OCI-LY1 (cell line): ENCODE measurements at regions not wholly inside any gene's neighbourhood (a gene's known extent, or its start where the extent isn't known, plus 50 kb on each side); places are given as distances from the start of the nearest gene placed in this dataset.

Experiments
- H2AFZ ChIP-seq: fragments of 200-600 bp; sonication (generic), shearing (Covaris generic); 2 replicates; pipeline ENCODE4 v1.6.0; 2014; ENCODE audit warnings: antibody characterized with exemption, mild to moderate bottlenecking, low read length
- H3F3A ChIP-seq: fragments of 200-600 bp; sonication (generic), shearing (Covaris generic); 2 replicates; pipeline ENCODE4 v1.6.0; 2014; ENCODE audit warnings: mild to moderate bottlenecking, antibody characterized with exemption, low read length, moderate library complexity; ENCODE audit not compliant: insufficient read depth
- H3K27ac ChIP-seq: fragments of 200-600 bp; sonication (generic); 2 replicates; pipeline ENCODE4 v1.5.1; 2014; ENCODE audit warnings: low read length, mixed run types, mild to moderate bottlenecking, low read depth; ENCODE audit not compliant: poor library complexity, severe bottlenecking
- H3K27me3 ChIP-seq: fragments of 200-600 bp; sonication (generic); 2 replicates; pipeline ENCODE4 v1.6.0; 2014; ENCODE audit warnings: antibody characterized with exemption, mild to moderate bottlenecking, low read length, moderate library complexity; ENCODE audit not compliant: insufficient read depth
- H3K36me3 ChIP-seq: fragments of 200-600 bp; sonication (generic); 2 replicates; pipeline ENCODE4 v1.6.1; 2014; ENCODE audit warnings: mild to moderate bottlenecking, antibody characterized with exemption, low read length, moderate library complexity, mixed read lengths; ENCODE audit not compliant: insufficient read depth
- H3K4me1 ChIP-seq: fragments of 200-600 bp; sonication (generic); 2 replicates; pipeline ENCODE4 v1.5.1; 2014; ENCODE audit warnings: mild to moderate bottlenecking, low read length, moderate library complexity; ENCODE audit not compliant: insufficient read depth, severe bottlenecking
- H3K4me2 ChIP-seq: fragments of 200-600 bp; sonication (generic), shearing (Covaris generic); 2 replicates; pipeline ENCODE4 v1.6.1; 2014; ENCODE audit warnings: low read length
- H3K4me3 ChIP-seq: fragments of 200-600 bp; sonication (generic); 2 replicates; pipeline ENCODE4 v1.5.1; 2014; ENCODE audit warnings: low read length, low read depth, mild to moderate bottlenecking, mixed read lengths; ENCODE audit not compliant: poor library complexity, severe bottlenecking
- H3K79me2 ChIP-seq: fragments of 200-600 bp; shearing (Covaris generic); 2 replicates; pipeline ENCODE4 v1.6.1; 2016; ENCODE audit warnings: mixed run types, low read length, mixed read lengths; ENCODE audit not compliant: insufficient read depth
- H3K9ac ChIP-seq: fragments of 200-600 bp; sonication (generic), shearing (Covaris generic); 2 replicates; pipeline ENCODE4 v1.6.1; 2014; ENCODE audit warnings: mild to moderate bottlenecking, low read length, mixed read lengths
- H3K9me2 ChIP-seq: fragments of 200-600 bp; sonication (generic), shearing (Covaris generic); 2 replicates; pipeline ENCODE4 v1.6.1; 2014; ENCODE audit warnings: low read depth, mild to moderate bottlenecking, low read length, mixed read lengths
- H3K9me3 ChIP-seq: fragments of 200-600 bp; shearing (Covaris generic); 2 replicates; pipeline ENCODE4 v1.6.1; 2014; ENCODE audit warnings: low read length, mixed read lengths
- H4K20me1 ChIP-seq: fragments of 200-600 bp; sonication (generic), shearing (Covaris generic); 2 replicates; pipeline ENCODE4 v1.6.0; 2016; ENCODE audit warnings: mild to moderate bottlenecking, low read length; ENCODE audit not compliant: insufficient read depth
- EZH2 ChIP-seq: fragments of 200-600 bp; sonication (generic), shearing (Covaris generic); IDR thresholded peaks from 2 replicates; pipeline ENCODE4 v1.8.0; 2017; ENCODE audit warnings: borderline replicate concordance, mixed run types, mild to moderate bottlenecking, antibody characterized with exemption, low read length, moderate library complexity, mixed read lengths
- TF ChIP-seq, protein P1 (sequence below): fragments of 200-600 bp; sonication (generic), shearing (Covaris generic); IDR thresholded peaks from 2 replicates; pipeline ENCODE4 v1.5.1; 2017; ENCODE audit warnings: mild to moderate bottlenecking, antibody characterized with exemption, low read length, moderate library complexity, mixed read lengths

DNA sequence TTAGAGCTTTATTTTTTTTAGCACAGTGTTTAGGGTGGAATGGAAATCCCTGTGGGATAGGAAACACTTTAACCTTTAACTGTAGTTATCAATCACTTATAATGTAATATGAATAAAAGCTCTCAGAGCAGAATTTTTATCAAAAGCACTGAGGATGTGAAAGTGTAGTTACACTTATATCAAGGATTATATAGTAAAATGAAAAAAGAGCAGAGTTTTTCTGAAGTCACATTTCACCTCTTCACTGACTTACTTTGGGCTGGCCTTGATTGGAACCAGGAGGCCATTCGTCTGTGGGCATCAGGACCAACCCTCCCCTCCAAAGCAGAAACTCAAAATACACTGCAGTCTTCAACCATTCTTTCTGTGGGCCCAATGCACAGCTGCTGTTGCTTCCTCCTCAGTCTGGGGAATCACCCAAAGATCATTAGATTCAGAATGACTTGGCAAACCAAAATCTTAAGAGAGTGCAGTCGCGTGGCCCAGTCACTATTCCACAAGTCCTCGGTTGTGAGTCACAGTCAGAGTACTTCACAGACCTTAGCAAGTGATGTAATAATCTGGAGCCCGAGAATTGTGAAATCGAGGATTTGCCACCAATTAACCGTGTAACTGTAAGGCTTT lies 132.6 kb upstream of the COL8A1 start:
- Histone ChIP-seq H3K9me2 (no peaks in the 10 kb centered on the region), H3K27ac (no peak overlapping the region), H2AFZ (no peak overlapping the region), H4K20me1 (no peaks in the 10 kb centered on the region), H3K36me3 (no peaks in the 10 kb centered on the region), H3K79me2 (no peaks in the 10 kb centered on the region), H3K4me2 (no peak overlapping the region), H3F3A (no peaks in the 10 kb centered on the region), H3K4me1 (no peaks in the 10 kb centered on the region), H3K4me3 (no peak overlapping the region), H3K9ac (no peak overlapping the region), H3K27me3 (no peaks in the 10 kb centered on the region), H3K9me3 (no peaks in the 10 kb centered on the region)
- TF ChIP-seq, protein P1, sequence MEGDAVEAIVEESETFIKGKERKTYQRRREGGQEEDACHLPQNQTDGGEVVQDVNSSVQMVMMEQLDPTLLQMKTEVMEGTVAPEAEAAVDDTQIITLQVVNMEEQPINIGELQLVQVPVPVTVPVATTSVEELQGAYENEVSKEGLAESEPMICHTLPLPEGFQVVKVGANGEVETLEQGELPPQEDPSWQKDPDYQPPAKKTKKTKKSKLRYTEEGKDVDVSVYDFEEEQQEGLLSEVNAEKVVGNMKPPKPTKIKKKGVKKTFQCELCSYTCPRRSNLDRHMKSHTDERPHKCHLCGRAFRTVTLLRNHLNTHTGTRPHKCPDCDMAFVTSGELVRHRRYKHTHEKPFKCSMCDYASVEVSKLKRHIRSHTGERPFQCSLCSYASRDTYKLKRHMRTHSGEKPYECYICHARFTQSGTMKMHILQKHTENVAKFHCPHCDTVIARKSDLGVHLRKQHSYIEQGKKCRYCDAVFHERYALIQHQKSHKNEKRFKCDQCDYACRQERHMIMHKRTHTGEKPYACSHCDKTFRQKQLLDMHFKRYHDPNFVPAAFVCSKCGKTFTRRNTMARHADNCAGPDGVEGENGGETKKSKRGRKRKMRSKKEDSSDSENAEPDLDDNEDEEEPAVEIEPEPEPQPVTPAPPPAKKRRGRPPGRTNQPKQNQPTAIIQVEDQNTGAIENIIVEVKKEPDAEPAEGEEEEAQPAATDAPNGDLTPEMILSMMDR: no peak
- TF ChIP-seq EZH2: no peak

DNA sequence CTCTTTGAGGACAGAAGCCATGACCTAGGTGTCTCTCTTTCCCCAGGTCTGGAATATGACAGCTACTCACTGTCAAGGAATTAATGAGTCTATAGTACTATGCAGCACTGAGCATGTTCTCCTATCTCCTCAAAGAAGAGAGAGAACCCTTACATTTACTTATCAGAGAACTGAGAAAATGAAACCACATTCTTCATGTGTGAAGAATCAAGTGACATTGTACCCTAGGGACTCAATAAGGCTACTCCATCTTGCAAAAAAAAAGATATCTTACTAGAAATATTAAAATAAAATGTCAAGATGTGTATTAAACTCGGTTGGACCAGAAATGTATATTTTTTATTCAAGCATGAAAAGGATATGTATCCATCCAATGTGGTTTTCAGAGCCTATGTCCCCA lies 133.2 kb upstream of the COL8A1 start:
- Histone ChIP-seq H3K27me3 (no peaks in the 10 kb centered on the region), H3K9me3 (no peaks in the 10 kb centered on the region), H4K20me1 (no peaks in the 10 kb centered on the region), H3K27ac (no peak overlapping the region), H3K36me3 (no peaks in the 10 kb centered on the region), H3K4me3 (no peak overlapping the region), H3K4me2 (no peak overlapping the region), H3F3A (no peaks in the 10 kb centered on the region), H3K9me2 (no peaks in the 10 kb centered on the region), H2AFZ (no peak overlapping the region), H3K4me1 (no peaks in the 10 kb centered on the region), H3K79me2 (no peaks in the 10 kb centered on the region), H3K9ac (no peak overlapping the region)
- no peak for TF ChIP-seq EZH2
- TF ChIP-seq, protein P1: no peak

GRCh38 chr3:99504258-99504657 lies 134.1 kb upstream of the COL8A1 start:
- Histone ChIP-seq H3K9ac (no peak overlapping the region), H3K27ac (no peak overlapping the region), H3F3A (no peaks in the 10 kb centered on the region), H3K36me3 (no peaks in the 10 kb centered on the region), H4K20me1 (no peaks in the 10 kb centered on the region), H2AFZ (no peak overlapping the region), H3K4me1 (no peaks in the 10 kb centered on the region), H3K4me2 (no peak overlapping the region), H3K27me3 (no peaks in the 10 kb centered on the region), H3K9me2 (no peaks in the 10 kb centered on the region), H3K9me3 (no peaks in the 10 kb centered on the region), H3K79me2 (no peaks in the 10 kb centered on the region), H3K4me3 (no peak overlapping the region)
- TF ChIP-seq EZH2: no peak
- TF ChIP-seq, protein P1: no peak
